ENCODE measurements at regions not wholly inside any gene's neighbourhood (a gene's known extent, or its start where the extent isn't known, plus 50 kb on each side); places are given as distances from the start of the nearest gene placed in this dataset.

DNA sequence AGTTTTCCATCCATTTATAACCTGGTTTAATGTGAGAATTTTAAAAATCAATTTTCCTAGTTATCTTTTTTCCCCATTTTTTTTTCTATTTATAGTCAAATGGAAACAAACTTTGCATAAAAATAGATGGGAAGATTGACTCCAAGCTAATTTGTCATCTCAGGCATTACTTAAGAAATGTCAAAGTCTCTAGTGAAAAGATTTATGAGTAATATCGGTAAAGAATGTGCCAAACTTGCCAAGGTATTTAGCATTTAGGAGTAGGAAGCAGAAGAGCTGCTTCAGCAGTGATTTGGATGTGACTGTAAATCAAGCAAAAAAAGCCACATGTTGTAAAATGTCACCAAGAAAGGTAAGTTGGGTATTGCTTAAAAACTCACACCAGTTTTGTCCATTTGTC is 108.6 kb downstream of the LACC1 start:
- DNase-seq, result no peak
- Mint-ChIP-seq H3K27me3 (ENCODE audit: insufficient read depth) (peaks cover 18% of the 10 kb centered on the region), H3K9me3 (no peaks in the 10 kb centered on the region), H3K36me3 (ENCODE audit: low read depth) (no peaks in the 10 kb centered on the region), H3K27ac (no peak overlapping the region), H3K4me3 (no peak overlapping the region), H3K4me1 (ENCODE audit: low read depth) (no peaks in the 10 kb centered on the region)
- TF ChIP-seq, protein P1, sequence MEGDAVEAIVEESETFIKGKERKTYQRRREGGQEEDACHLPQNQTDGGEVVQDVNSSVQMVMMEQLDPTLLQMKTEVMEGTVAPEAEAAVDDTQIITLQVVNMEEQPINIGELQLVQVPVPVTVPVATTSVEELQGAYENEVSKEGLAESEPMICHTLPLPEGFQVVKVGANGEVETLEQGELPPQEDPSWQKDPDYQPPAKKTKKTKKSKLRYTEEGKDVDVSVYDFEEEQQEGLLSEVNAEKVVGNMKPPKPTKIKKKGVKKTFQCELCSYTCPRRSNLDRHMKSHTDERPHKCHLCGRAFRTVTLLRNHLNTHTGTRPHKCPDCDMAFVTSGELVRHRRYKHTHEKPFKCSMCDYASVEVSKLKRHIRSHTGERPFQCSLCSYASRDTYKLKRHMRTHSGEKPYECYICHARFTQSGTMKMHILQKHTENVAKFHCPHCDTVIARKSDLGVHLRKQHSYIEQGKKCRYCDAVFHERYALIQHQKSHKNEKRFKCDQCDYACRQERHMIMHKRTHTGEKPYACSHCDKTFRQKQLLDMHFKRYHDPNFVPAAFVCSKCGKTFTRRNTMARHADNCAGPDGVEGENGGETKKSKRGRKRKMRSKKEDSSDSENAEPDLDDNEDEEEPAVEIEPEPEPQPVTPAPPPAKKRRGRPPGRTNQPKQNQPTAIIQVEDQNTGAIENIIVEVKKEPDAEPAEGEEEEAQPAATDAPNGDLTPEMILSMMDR (IDR thresholded peaks at IDR 0.05), result no peak

DNA sequence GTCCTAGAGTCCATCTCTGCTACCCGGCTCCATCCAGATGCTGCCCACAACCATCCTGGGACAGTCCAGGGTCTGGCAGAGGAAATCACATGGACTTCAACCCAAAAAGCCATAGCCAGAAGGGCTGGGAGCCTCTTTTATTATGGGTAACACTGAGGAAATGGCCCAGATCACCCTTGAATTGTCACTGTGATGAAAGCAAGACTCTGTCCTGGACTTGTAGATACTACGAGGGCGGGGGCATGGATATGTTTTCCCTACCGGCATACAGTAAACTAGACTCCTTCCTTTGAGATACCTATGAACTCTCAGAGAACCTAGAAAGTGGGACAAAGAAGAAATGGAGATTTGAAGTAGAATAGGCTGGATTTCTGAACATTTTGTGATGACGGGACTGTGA is 110.3 kb downstream of the LACC1 start:
- TF ChIP-seq, protein P1 (IDR thresholded peaks at IDR 0.05), result no peak

DNA sequence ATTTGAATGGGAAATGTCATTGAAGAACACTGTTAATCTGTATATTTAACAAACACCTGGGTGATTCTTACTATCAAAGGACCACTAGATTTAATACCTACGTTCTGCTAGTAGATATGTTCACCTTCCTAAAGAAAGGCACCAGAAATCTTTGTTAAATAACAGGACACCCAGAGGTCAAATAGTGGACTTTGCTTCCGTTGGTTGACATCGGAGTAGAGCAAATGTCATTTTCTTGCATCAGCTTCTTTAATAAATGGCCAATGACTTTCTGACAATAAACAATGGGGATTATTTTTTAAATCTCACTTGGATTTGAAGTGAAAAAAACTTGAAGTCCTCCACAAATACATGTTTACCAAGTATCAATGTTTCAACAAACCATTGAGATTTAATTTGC is 111.1 kb downstream of the LACC1 start:
- TF ChIP-seq, protein P1 (IDR thresholded peaks at IDR 0.05), result no peak
- no peak for DNase-seq
- Mint-ChIP-seq H3K27ac (no peak overlapping the region), H3K9me3 (peaks cover 13% of the 10 kb centered on the region; the same call in 1 of the 2 replicates), H3K4me1 (ENCODE audit: low read depth) (no peaks in the 10 kb centered on the region), H3K36me3 (ENCODE audit: low read depth) (peaks cover 7% of the 10 kb centered on the region; the same call in 1 of the 2 replicates), H3K27me3 (ENCODE audit: insufficient read depth) (peaks cover 26% of the 10 kb centered on the region), H3K4me3 (no peak overlapping the region)

More for the DNA sequence above, 110.3 kb downstream of the LACC1 start:
- peaks cover 5% of the 10 kb centered on the region; the same call in 1 of the 2 replicates for H3K9me3 Mint-ChIP-seq
- H3K4me1 Mint-ChIP-seq (ENCODE audit: low read depth), result no peaks in the 10 kb centered on the region
- peaks cover 5% of the 10 kb centered on the region; the same call in 1 of the 2 replicates for H3K36me3 Mint-ChIP-seq (ENCODE audit: low read depth)
- no peak overlapping the region for H3K4me3 Mint-ChIP-seq
- no peak for DNase-seq
- peaks cover 22% of the 10 kb centered on the region for H3K27me3 Mint-ChIP-seq (ENCODE audit: insufficient read depth)
- no peak overlapping the region for H3K27ac Mint-ChIP-seq

DNA sequence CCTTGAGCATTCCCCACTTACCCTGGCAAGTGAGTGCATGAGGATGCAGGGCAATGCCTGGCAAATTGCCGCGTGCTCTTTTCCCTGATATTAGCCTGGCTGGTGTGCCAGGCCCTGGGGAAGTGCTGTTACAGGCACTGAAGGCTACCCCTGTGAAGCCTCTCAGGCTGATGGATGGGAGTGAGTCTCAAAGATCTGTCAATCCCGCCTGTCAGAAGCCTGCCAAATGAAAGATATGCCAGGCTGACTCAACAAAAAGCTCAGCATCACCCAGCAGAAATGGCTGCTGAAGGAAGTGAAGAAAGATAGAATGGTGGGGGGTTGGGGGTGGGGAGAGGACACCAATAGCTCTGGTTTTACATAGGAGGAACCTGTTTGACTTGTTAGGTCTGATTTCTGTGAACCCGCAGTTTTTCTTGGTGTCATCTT is 112.1 kb downstream of the LACC1 start:
- peaks cover 14% of the 10 kb centered on the region; the same call in 1 of the 2 replicates for H3K9me3 Mint-ChIP-seq
- H3K36me3 Mint-ChIP-seq (ENCODE audit: low read depth), result peaks cover 7% of the 10 kb centered on the region; the same call in 1 of the 2 replicates
- peaks cover 22% of the 10 kb centered on the region for H3K27me3 Mint-ChIP-seq (ENCODE audit: insufficient read depth)
- H3K27ac Mint-ChIP-seq, result no peak overlapping the region
- no peak overlapping the region for H3K4me3 Mint-ChIP-seq
- H3K4me1 Mint-ChIP-seq (ENCODE audit: low read depth), result no peaks in the 10 kb centered on the region
- DNase-seq, result no peak
- TF ChIP-seq, protein P1 (IDR thresholded peaks at IDR 0.05), result no peak

DNA sequence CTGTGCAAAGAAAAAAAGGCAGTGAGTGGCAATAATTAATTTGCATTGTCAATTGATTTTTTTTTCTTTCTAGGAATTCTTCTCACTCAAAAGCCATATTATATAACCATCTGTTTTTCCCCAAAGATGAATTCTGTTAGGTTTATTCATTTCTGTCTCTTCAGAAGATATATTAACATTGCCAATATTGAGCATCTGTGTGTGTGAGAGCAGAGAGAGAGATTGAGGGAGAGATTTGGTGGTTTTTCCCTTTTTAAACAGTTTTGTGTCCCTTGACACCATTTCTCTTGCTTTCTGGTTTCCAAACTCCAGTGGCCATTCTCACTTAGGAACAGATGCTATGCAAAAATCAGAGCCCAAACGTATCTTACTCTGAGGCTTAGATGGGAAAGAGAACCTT is 112.5 kb downstream of the LACC1 start:
- H3K27ac Mint-ChIP-seq, result no peak overlapping the region
- DNase-seq, result no peak

More for the DNA sequence above, 112.5 kb downstream of the LACC1 start:
- Mint-ChIP-seq H3K9me3 (peaks cover 14% of the 10 kb centered on the region; the same call in 1 of the 2 replicates), H3K27me3 (ENCODE audit: insufficient read depth) (peaks cover 22% of the 10 kb centered on the region), H3K4me1 (ENCODE audit: low read depth) (no peaks in the 10 kb centered on the region), H3K4me3 (no peak overlapping the region), H3K36me3 (ENCODE audit: low read depth) (peaks cover 7% of the 10 kb centered on the region; the same call in 1 of the 2 replicates)
- TF ChIP-seq, protein P1 (IDR thresholded peaks at IDR 0.05), result no peak

Measured in HFFc6 (cell line).